ENCODE measurements at regions not wholly inside any gene's neighbourhood (a gene's known extent, or its start where the extent isn't known, plus 50 kb on each side); places are given as distances from the start of the nearest gene placed in this dataset.

DNA sequence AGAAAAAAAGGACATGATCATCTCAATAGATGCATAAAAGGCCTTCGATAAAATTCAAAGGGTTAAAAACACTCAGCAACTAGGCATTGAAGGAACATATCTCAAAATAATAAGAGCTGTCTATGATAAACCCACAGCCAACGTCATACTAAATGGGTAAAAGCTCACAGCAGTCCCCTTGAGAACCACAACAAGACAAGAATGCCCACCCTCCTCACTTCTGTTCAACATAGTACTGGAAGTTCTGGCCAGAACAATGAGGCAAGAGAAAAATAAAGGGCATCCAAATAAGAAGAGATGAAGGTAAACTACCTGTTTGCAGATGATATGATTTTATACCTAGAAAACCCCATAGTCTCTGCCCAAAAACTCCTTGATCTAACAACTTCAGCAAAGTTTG lies 619.7 kb upstream of the LMCD1 start:
- TF ChIP-seq, protein P1, sequence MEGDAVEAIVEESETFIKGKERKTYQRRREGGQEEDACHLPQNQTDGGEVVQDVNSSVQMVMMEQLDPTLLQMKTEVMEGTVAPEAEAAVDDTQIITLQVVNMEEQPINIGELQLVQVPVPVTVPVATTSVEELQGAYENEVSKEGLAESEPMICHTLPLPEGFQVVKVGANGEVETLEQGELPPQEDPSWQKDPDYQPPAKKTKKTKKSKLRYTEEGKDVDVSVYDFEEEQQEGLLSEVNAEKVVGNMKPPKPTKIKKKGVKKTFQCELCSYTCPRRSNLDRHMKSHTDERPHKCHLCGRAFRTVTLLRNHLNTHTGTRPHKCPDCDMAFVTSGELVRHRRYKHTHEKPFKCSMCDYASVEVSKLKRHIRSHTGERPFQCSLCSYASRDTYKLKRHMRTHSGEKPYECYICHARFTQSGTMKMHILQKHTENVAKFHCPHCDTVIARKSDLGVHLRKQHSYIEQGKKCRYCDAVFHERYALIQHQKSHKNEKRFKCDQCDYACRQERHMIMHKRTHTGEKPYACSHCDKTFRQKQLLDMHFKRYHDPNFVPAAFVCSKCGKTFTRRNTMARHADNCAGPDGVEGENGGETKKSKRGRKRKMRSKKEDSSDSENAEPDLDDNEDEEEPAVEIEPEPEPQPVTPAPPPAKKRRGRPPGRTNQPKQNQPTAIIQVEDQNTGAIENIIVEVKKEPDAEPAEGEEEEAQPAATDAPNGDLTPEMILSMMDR (IDR thresholded peaks at IDR 0.05): no peak
- TF ChIP-seq POLR2A (IDR thresholded peaks at IDR 0.05) (no peak), EP300 (IDR thresholded peaks at IDR 0.05; ENCODE audit: low read depth) (no peak)
